Nephron progenitor cell (in vitro differentiated cells): ENCODE measurements at regions not wholly inside any gene's neighbourhood (a gene's known extent, or its start where the extent isn't known, plus 50 kb on each side); places are given as distances from the start of the nearest gene placed in this dataset.
A peak's percentile ranks its signal among the peaks of the same experiment; 100 is the strongest.
"Not testable (repeated sequence)": the region's sequence is repeated elsewhere in the genome, so short reads cannot be mapped to it uniquely, and the experiment has no call there.

Experiments
- DNase-seq: peaks from one replicate; pipeline ENCODE4 v3.0.0; 2021
- H3K27ac Mint-ChIP-seq: 2 replicates; pipeline ENCODE4 v1.8.0; 2021; ENCODE audit warnings: mild to moderate bottlenecking, moderate library complexity, mixed read lengths
- H3K27me3 Mint-ChIP-seq: 2 replicates; pipeline ENCODE4 v1.8.0; 2021; ENCODE audit warnings: mild to moderate bottlenecking, low read depth, mixed read lengths; ENCODE audit not compliant: poor library complexity
- H3K36me3 Mint-ChIP-seq: 2 replicates; pipeline ENCODE4 v1.8.0; 2021; ENCODE audit warnings: low read depth, mixed read lengths
- H3K4me1 Mint-ChIP-seq: 2 replicates; pipeline ENCODE4 v1.8.0; 2021; ENCODE audit warnings: mixed read lengths
- H3K4me3 Mint-ChIP-seq: 2 replicates; pipeline ENCODE4 v1.8.0; 2021; ENCODE audit warnings: mild to moderate bottlenecking, moderate library complexity, mixed read lengths
- H3K9me3 Mint-ChIP-seq: 2 replicates; pipeline ENCODE4 v1.8.0; 2021; ENCODE audit warnings: mild to moderate bottlenecking, moderate library complexity, mixed read lengths
- TF ChIP-seq, protein P1 (sequence below): fragments of 200-600 bp; sonication (generic); IDR thresholded peaks from 2 replicates; pipeline ENCODE4 v1.5.0; 2021; ENCODE audit warnings: antibody characterized with exemption

- no peak overlapping the region for H3K4me3 Mint-ChIP-seq
- H3K27me3 Mint-ChIP-seq = no peaks in the 10 kb centered on the region
- H3K27ac Mint-ChIP-seq = no peak overlapping the region
- H3K36me3 Mint-ChIP-seq = no peaks in the 10 kb centered on the region
- H3K4me1 Mint-ChIP-seq = no peaks in the 10 kb centered on the region
- TF ChIP-seq, protein P1, sequence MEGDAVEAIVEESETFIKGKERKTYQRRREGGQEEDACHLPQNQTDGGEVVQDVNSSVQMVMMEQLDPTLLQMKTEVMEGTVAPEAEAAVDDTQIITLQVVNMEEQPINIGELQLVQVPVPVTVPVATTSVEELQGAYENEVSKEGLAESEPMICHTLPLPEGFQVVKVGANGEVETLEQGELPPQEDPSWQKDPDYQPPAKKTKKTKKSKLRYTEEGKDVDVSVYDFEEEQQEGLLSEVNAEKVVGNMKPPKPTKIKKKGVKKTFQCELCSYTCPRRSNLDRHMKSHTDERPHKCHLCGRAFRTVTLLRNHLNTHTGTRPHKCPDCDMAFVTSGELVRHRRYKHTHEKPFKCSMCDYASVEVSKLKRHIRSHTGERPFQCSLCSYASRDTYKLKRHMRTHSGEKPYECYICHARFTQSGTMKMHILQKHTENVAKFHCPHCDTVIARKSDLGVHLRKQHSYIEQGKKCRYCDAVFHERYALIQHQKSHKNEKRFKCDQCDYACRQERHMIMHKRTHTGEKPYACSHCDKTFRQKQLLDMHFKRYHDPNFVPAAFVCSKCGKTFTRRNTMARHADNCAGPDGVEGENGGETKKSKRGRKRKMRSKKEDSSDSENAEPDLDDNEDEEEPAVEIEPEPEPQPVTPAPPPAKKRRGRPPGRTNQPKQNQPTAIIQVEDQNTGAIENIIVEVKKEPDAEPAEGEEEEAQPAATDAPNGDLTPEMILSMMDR = no peak
- no peaks in the 10 kb centered on the region for H3K9me3 Mint-ChIP-seq
- no peak for DNase-seq
Observed at GRCh38 chr2:159880729-159881128, 82.7 kb upstream of the CD302 start.

DNA sequence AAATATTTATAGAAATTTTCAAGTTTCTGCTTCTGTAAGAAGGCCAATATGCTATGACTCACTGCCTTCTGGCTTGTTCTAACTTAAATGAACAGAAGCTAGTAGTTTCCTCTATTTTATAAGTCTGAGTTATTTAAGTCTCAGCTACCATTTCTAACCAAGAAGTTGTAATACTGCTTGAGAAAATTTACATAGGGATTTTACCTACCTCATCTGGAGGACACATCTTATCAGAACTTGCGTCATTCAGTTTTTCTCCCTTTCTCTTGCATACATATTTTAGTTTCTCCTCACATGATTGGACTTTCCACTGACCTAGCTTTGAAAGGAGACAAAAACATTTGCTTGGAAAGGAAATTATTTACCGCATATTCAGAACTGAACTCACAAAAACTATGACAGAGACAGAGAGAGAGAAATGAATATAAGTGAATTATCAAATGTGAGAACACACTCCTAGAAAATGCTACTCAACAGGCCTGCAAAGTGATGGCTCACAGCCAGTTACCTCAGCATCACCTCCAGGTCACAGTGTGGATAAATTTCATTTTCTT, 81.1 kb upstream of the CD302 start:
- H3K4me3 Mint-ChIP-seq = no peak overlapping the region
- DNase-seq = no peak
- TF ChIP-seq, protein P1 = no peak
- no peaks in the 10 kb centered on the region for H3K4me1 Mint-ChIP-seq
- peaks cover 3% of the 10 kb centered on the region for H3K27me3 Mint-ChIP-seq
- H3K27ac Mint-ChIP-seq = no peak overlapping the region
- H3K36me3 Mint-ChIP-seq = no peaks in the 10 kb centered on the region
- no peaks in the 10 kb centered on the region for H3K9me3 Mint-ChIP-seq

- Mint-ChIP-seq H3K4me3 (no peak overlapping the region), H3K9me3 (no peaks in the 10 kb centered on the region), H3K4me1 (peaks cover 9% of the 10 kb centered on the region), H3K36me3 (no peaks in the 10 kb centered on the region), H3K27ac (no peak overlapping the region), H3K27me3 (peaks cover 3% of the 10 kb centered on the region)
- DNase-seq = no peak
- TF ChIP-seq, protein P1 = no peak
Observed at GRCh38 chr2:159875083-159875482, 77.1 kb upstream of the CD302 start.

- H3K36me3 Mint-ChIP-seq = no peaks in the 10 kb centered on the region
- H3K4me1 Mint-ChIP-seq = peaks cover 9% of the 10 kb centered on the region
- DNase-seq = peak; percentile 14
- H3K27ac Mint-ChIP-seq = no peak overlapping the region
- TF ChIP-seq, protein P1 = no peak
- no peak overlapping the region for H3K4me3 Mint-ChIP-seq
- H3K27me3 Mint-ChIP-seq = peaks cover 3% of the 10 kb centered on the region
- no peaks in the 10 kb centered on the region for H3K9me3 Mint-ChIP-seq
Observed at GRCh38 chr2:159873258-159873657, 75.2 kb upstream of the CD302 start.

DNA sequence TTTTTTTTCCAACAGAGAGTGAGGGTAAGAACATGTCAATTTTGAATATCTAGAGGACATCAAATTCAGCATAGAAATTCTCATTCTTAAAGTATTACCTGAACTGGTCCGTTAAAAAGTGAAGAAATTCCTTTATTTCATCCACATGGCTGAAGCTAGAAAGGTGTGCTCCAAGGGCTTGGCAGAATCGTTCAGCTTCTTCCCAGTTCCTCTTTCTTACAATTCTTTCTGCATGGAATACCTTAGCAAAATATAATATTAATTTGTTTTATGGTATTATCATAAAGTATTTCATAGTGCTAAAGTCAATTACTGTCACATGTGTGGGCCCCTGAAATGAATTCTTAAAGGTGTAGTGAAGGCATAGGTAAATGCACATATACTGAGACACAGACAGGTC, 74.3 kb upstream of the CD302 start:
- Mint-ChIP-seq H3K4me1 (peaks cover 9% of the 10 kb centered on the region), H3K27ac (peak overlapping the region; percentile 7), H3K4me3 (no peak overlapping the region), H3K9me3 (no peaks in the 10 kb centered on the region), H3K36me3 (no peaks in the 10 kb centered on the region), H3K27me3 (peaks cover 3% of the 10 kb centered on the region)
- DNase-seq = no peak
- TF ChIP-seq, protein P1 = no peak

GRCh38 chr2:159868598-159869159, 70.7 kb upstream of the CD302 start:
- not testable (repeated sequence) for H3K36me3 Mint-ChIP-seq, H3K4me1 Mint-ChIP-seq, H3K9me3 Mint-ChIP-seq, H3K27ac Mint-ChIP-seq, H3K4me3 Mint-ChIP-seq, DNase-seq, H3K27me3 Mint-ChIP-seq
